ENCODE measurements at regions not wholly inside any gene's neighbourhood (a gene's known extent, or its start where the extent isn't known, plus 50 kb on each side); places are given as distances from the start of the nearest gene placed in this dataset.

GRCh38 chr4:178696515-178696914 is 1254.3 kb upstream of the AGA start:
- H3K4me3 ChIP-seq (replicated peaks; ENCODE audit: insufficient read depth, low read length): no peak overlapping the region
- no peak for DNase-seq (ENCODE audit: low read depth in 1 of 2, low spot score in 1 of 2)
- no peak for TF ChIP-seq POLR2AphosphoS5 (IDR thresholded peaks at IDR 0.05; ENCODE audit: low read depth)
- TF ChIP-seq SPI1 (IDR thresholded peaks at IDR 0.05; ENCODE audit: borderline replicate concordance, low read depth): no peak
- no peak for TF ChIP-seq REST (IDR thresholded peaks at IDR 0.05; ENCODE audit: insufficient replicate concordance, low read depth)
- no peak for TF ChIP-seq GABPA (IDR thresholded peaks at IDR 0.05; ENCODE audit: low read depth)
- TF ChIP-seq CTCF (IDR thresholded peaks at IDR 0.05; ENCODE audit: insufficient read depth, low read length): no peak
- no peaks in the 10 kb centered on the region for H3K27me3 ChIP-seq (ENCODE audit: insufficient read depth, poor library complexity, severe bottlenecking)
- no peak overlapping the region for H3K27ac ChIP-seq (replicated peaks)

GRCh38 chr4:178712486-178712885 is 1270.2 kb upstream of the AGA start:
- H3K27me3 ChIP-seq (ENCODE audit: insufficient read depth, poor library complexity, severe bottlenecking): no peaks in the 10 kb centered on the region
- TF ChIP-seq SPI1 (IDR thresholded peaks at IDR 0.05; ENCODE audit: borderline replicate concordance, low read depth) (no peak), GABPA (IDR thresholded peaks at IDR 0.05; ENCODE audit: low read depth) (no peak), POLR2AphosphoS5 (IDR thresholded peaks at IDR 0.05; ENCODE audit: low read depth) (no peak), CTCF (IDR thresholded peaks at IDR 0.05; ENCODE audit: insufficient read depth, low read length) (no peak), REST (IDR thresholded peaks at IDR 0.05; ENCODE audit: insufficient replicate concordance, low read depth) (no peak)

GRCh38 chr4:178738026-178738425 is 1295.8 kb upstream of the AGA start:
- TF ChIP-seq SPI1 (IDR thresholded peaks at IDR 0.05; ENCODE audit: borderline replicate concordance, low read depth) (no peak), POLR2AphosphoS5 (IDR thresholded peaks at IDR 0.05; ENCODE audit: low read depth) (no peak), REST (IDR thresholded peaks at IDR 0.05; ENCODE audit: insufficient replicate concordance, low read depth) (no peak), CTCF (IDR thresholded peaks at IDR 0.05; ENCODE audit: insufficient read depth, low read length) (no peak), GABPA (IDR thresholded peaks at IDR 0.05; ENCODE audit: low read depth) (no peak)
- Histone ChIP-seq H3K27ac (replicated peaks) (no peak overlapping the region), H3K27me3 (ENCODE audit: insufficient read depth, poor library complexity, severe bottlenecking) (no peaks in the 10 kb centered on the region), H3K4me3 (replicated peaks; ENCODE audit: insufficient read depth, low read length) (no peak overlapping the region)
- DNase-seq (ENCODE audit: low read depth in 1 of 2, low spot score in 1 of 2): no peak

More at GRCh38 chr4:178712486-178712885, 1270.2 kb upstream of the AGA start:
- Histone ChIP-seq H3K4me3 (replicated peaks; ENCODE audit: insufficient read depth, low read length) (no peak overlapping the region), H3K27ac (replicated peaks) (no peak overlapping the region)
- DNase-seq (ENCODE audit: low read depth in 1 of 2, low spot score in 1 of 2): no peak

Data from HL-60 (cell line).